ENCODE measurements at regions not wholly inside any gene's neighbourhood (a gene's known extent, or its start where the extent isn't known, plus 50 kb on each side); places are given as distances from the start of the nearest gene placed in this dataset.
A peak's percentile ranks its signal among the peaks of the same experiment; 100 is the strongest.
"Not testable (repeated sequence)": the region's sequence is repeated elsewhere in the genome, so short reads cannot be mapped to it uniquely, and the experiment has no call there.

GRCh38 chr7:114364151-114364550 is 50.5 kb upstream of the FOXP2 start:
- no peak for DNase-seq (ENCODE audit: low read depth, low spot score)

DNA sequence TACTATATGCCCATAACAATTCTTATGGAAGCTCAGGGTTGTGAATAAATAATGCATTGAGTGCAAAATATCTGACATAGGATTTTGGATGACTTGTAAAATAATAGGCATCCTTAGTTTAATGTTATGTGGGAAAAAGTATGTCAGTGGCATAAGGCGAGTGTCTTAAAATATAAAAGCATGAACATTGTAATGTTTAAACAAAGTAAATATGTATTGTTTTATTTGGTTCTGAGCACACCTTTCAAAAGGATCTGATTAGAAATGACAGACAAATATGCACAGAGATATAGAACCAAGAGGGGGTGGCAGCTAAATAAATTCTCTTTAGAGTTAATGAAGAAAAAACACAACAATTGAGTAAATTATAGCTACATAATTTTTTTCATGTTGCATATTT is 51.3 kb upstream of the FOXP2 start:
- DNase-seq (ENCODE audit: low read depth, low spot score): no peak

DNA sequence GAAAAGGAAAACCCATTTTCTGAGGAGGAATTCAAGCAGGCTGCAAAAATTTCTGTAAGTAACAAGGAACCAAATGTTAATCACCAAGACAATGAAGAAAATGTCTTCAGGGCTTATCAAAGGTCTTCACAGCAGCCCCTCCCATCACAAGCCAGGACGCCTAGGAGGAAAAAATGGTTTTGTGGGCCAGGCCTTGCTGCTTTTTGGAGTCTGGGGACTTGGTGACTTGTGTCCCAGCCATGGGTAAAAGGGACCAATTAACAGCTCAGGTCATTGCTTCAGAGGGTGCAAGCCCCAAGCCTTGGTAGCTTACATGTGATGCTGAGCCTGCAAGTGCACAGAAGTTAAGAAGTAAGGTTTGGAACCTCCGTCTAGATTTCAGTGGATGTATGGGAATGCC is 55.7 kb upstream of the FOXP2 start:
- no peak for DNase-seq (ENCODE audit: low read depth, low spot score)

DNA sequence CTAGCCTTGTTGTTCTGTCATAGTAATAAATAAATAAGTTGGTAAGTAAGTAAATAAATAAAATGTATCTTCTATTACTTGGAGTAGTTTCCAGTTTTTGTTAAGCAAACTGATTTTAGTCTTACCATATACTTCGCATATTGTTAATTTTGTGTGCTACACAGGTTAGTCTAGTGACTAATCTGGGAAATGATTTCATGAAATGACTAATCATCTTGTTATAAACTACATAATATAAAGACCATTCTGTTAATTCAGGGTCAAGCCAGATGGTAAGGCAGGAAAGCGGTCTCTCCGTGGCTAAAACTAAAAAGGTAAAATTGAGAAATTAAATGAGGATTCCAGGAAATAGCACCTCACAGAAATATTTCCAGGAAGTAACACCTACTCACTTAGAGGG is 58.5 kb upstream of the FOXP2 start:
- no peak for DNase-seq (ENCODE audit: low read depth, low spot score)

GRCh38 chr7:114354306-114354705 is 60.3 kb upstream of the FOXP2 start:
- DNase-seq (ENCODE audit: low read depth, low spot score): no peak

GRCh38 chr7:114345494-114345893 is 69.1 kb upstream of the FOXP2 start:
- DNase-seq (ENCODE audit: low read depth, low spot score): peak; percentile 4

- DNase-seq (ENCODE audit: low read depth, low spot score): no peak
Observed at GRCh38 chr7:114343949-114344708, 70.5 kb upstream of the FOXP2 start.

GRCh38 chr7:114342431-114343179 is 72.0 kb upstream of the FOXP2 start:
- DNase-seq (ENCODE audit: low read depth, low spot score): no peak

DNA sequence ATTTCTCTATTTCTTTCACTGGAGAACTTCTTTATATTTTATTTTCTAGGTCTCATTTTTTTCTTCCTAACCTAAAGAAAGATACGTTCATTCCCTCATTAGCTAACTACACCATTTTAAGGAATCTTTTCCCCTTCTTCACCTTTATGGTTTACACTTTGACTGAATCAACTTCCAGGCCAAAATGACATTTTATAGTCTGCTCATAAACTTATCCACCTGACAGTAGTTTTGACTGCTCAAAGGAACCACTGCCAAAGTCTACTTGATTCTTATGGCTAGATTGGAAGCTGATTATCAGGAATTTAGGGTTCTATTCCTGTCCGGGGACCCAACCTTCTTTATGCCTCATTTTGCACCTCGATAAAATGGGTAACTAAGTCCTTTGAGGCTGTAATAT is 73.0 kb upstream of the FOXP2 start:
- no peak for DNase-seq (ENCODE audit: low read depth, low spot score)

GRCh38 chr7:114334989-114335388 is 79.6 kb upstream of the FOXP2 start:
- no peak for DNase-seq (ENCODE audit: low read depth, low spot score)

- not testable (repeated sequence) for DNase-seq (ENCODE audit: low read depth, low spot score)
Observed at GRCh38 chr7:114329458-114329857, 85.2 kb upstream of the FOXP2 start.

GRCh38 chr7:114317450-114318098 is 97.0 kb upstream of the FOXP2 start:
- DNase-seq (ENCODE audit: low read depth, low spot score): no peak

- no peak for DNase-seq (ENCODE audit: low read depth, low spot score)
Observed at GRCh38 chr7:114312649-114313048, 102.0 kb upstream of the FOXP2 start.

GRCh38 chr7:114310345-114311110 is 104.1 kb upstream of the FOXP2 start:
- DNase-seq (ENCODE audit: low read depth, low spot score): no peak

- DNase-seq (ENCODE audit: low read depth, low spot score): no peak
Observed at GRCh38 chr7:114309729-114310128, 104.9 kb upstream of the FOXP2 start.

GRCh38 chr7:114303301-114303700 is 111.3 kb upstream of the FOXP2 start:
- DNase-seq (ENCODE audit: low read depth, low spot score): no peak

GRCh38 chr7:114302858-114303257 is 111.8 kb upstream of the FOXP2 start:
- no peak for DNase-seq (ENCODE audit: low read depth, low spot score)

DNA sequence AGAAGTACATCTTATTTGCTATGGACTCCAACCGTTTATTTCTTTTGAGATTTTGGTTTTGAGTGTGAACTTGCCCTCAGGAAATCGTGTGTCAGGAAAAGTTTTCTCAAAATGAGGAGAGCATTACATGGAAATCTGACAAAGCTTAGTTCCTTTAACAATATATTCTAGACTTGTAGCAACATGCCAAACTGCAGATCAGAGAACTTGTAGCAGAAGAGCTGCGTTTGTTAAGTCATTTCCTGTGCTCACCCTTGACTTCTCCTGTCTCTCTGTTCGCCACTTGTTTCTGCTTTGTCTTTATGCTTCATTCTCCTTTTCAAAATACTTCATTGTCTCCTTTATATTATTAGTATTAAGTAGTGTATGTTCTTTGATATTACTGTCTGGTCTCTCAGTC is 116.6 kb upstream of the FOXP2 start:
- DNase-seq (ENCODE audit: low read depth, low spot score): no peak

DNA sequence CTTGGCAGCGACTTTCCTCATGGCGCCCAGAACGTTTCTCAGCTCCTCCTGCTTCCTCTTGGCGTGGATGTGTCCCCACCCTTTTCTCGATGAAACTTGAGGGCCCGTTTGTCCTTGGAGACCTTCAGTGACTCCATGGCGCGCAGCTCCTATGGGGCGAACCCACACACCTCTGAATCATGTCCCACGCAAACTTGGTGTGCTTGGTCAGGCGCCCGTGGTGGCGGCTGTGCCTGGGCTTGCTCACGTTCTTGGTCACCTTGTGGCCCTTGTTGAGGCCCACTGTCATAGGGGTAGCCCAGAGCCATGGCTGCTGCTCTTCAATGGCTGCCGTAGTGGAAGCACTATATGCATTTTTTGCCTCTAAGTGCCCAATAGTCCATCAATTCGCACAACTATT is 117.5 kb upstream of the FOXP2 start:
- no peak for DNase-seq (ENCODE audit: low read depth, low spot score)

- DNase-seq (ENCODE audit: low read depth, low spot score): no peak
Observed at GRCh38 chr7:114295522-114295921, 119.1 kb upstream of the FOXP2 start.

DNA sequence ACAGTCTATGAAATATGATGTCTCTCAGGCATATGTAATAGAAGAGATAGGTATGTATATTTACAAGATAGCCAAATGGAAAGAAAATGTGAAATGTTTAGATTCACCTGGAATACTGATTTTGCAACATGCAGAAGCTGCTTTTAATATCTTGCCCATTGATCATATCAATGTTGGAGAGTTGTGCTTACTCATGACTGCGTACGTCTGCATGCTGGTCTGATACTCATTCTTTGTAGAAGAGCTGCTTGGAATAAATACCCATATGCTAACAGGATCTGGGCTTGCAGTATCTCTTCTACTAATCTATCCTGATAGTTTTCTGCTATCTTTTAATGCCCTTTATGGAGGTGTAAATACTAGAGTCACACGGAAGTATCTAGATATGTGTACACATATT is 120.6 kb upstream of the FOXP2 start:
- DNase-seq (ENCODE audit: low read depth, low spot score): no peak
